ENCODE measurements at regions not wholly inside any gene's neighbourhood (a gene's known extent, or its start where the extent isn't known, plus 50 kb on each side); places are given as distances from the start of the nearest gene placed in this dataset.

DNA sequence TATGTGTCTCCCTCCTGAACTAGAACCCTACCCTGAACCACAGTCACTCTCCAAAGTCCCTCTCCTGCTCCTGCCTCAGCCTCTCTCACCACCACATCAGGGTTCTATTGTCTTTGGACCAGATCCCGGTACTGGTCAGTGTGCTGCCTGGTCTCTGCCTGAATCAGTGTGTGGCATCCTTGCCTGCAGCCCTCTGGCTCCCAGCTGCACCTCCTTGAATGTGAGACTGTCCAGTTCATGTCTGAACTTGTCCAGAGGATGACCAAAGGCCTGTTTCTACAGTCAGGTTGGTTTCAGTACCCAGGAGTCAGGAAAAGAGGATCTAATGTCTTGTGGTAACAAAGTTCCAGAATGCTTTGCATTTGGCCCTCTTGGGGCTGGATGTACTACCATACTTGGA, 76.8 kb upstream of the RANBP3L start:
- TF ChIP-seq, protein P1, sequence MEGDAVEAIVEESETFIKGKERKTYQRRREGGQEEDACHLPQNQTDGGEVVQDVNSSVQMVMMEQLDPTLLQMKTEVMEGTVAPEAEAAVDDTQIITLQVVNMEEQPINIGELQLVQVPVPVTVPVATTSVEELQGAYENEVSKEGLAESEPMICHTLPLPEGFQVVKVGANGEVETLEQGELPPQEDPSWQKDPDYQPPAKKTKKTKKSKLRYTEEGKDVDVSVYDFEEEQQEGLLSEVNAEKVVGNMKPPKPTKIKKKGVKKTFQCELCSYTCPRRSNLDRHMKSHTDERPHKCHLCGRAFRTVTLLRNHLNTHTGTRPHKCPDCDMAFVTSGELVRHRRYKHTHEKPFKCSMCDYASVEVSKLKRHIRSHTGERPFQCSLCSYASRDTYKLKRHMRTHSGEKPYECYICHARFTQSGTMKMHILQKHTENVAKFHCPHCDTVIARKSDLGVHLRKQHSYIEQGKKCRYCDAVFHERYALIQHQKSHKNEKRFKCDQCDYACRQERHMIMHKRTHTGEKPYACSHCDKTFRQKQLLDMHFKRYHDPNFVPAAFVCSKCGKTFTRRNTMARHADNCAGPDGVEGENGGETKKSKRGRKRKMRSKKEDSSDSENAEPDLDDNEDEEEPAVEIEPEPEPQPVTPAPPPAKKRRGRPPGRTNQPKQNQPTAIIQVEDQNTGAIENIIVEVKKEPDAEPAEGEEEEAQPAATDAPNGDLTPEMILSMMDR (IDR thresholded peaks at IDR 0.05): no peak
- no peak for TF ChIP-seq EZH2 (IDR thresholded peaks at IDR 0.05)
- TF ChIP-seq EZH2phosphoT487 (IDR thresholded peaks at IDR 0.05): no peak

All from neural progenitor cell (in vitro differentiated cells).